Fibroblast of lung (primary cell): ENCODE measurements at regions not wholly inside any gene's neighbourhood (a gene's known extent, or its start where the extent isn't known, plus 50 kb on each side); places are given as distances from the start of the nearest gene placed in this dataset.
A peak's percentile ranks its signal among the peaks of the same experiment; 100 is the strongest.

Source experiments
- DNase-seq, 2 donors: peaks; one replicate each; pipeline versions ENCODE4 v3.0.0 to v3.0.0-alpha.2; 2010; ENCODE audit warnings: low read depth in 2 of 2
- H2AFZ ChIP-seq: 2 replicates; pipeline ENCODE4 v1.5.1; 2012; ENCODE audit warnings: low read length, control low read depth, inconsistent platforms
- H3K27ac ChIP-seq: 2 replicates; pipeline ENCODE4 v1.5.1; 2011; ENCODE audit warnings: low read length, control low read depth; ENCODE audit not compliant: insufficient read depth
- H3K27me3 ChIP-seq: 2 replicates; pipeline ENCODE4 v1.5.1; 2011; ENCODE audit warnings: mild to moderate bottlenecking, low read length; ENCODE audit not compliant: control insufficient read depth, insufficient read depth
- H3K36me3 ChIP-seq: 2 replicates; pipeline ENCODE4 v1.5.1; 2011; ENCODE audit warnings: low read length; ENCODE audit not compliant: control insufficient read depth, insufficient read depth
- H3K4me1 ChIP-seq: 2 replicates; pipeline ENCODE4 v1.5.1; 2011; ENCODE audit warnings: low read length; ENCODE audit not compliant: control insufficient read depth, insufficient read depth; ENCODE audit errors: extremely low read depth
- H3K4me2 ChIP-seq: 2 replicates; pipeline ENCODE4 v1.5.1; 2011; ENCODE audit warnings: low read length, control low read depth; ENCODE audit not compliant: insufficient read depth; ENCODE audit errors: extremely low read depth
- H3K4me3 ChIP-seq, 4 experiments: fragments of 200-600 bp in 1 of 4; sonication (generic) in 1 of 4; replicated peaks in 1 of 4; 2 replicates each; pipeline ENCODE4 v1.5.1; 2011 to 2016; ENCODE audit warnings: low read length in 4 of 4, low read depth in 3 of 4, mild to moderate bottlenecking in 3 of 4, control low read depth in 2 of 4, inconsistent platforms in 1 of 4, mixed read lengths in 1 of 4; ENCODE audit not compliant: insufficient read depth in 1 of 4; ENCODE audit errors: control extremely low read depth in 1 of 4
- H3K79me2 ChIP-seq: 2 replicates; pipeline ENCODE4 v1.5.1; 2012; ENCODE audit warnings: mild to moderate bottlenecking, low read length, inconsistent platforms; ENCODE audit not compliant: control insufficient read depth, insufficient read depth
- H3K9ac ChIP-seq: 2 replicates; pipeline ENCODE4 v1.5.1; 2011; ENCODE audit warnings: mild to moderate bottlenecking, low read length, control low read depth; ENCODE audit not compliant: insufficient read depth
- H3K9me3 ChIP-seq: 2 replicates; pipeline ENCODE4 v1.5.1; 2012; ENCODE audit warnings: low read depth, low read length; ENCODE audit not compliant: control insufficient read depth, insufficient read depth
- H4K20me1 ChIP-seq: 2 replicates; pipeline ENCODE4 v1.5.1; 2011; ENCODE audit warnings: low read length; ENCODE audit not compliant: control insufficient read depth, insufficient read depth; ENCODE audit errors: extremely low read depth
- CTCF ChIP-seq, 2 donors: IDR thresholded peaks in 1 of 2; conservative IDR thresholded peaks in 1 of 2; 1 replicate in 1 of 2; 2 replicates in 1 of 2; pipeline ENCODE4 v1.5.1; 2011 to 2012; ENCODE audit warnings: low read length in 2 of 2, control low read depth in 1 of 2, inconsistent platforms in 1 of 2, low read depth in 1 of 2, mild to moderate bottlenecking in 1 of 2
- EZH2 ChIP-seq: IDR thresholded peaks from 2 replicates; pipeline ENCODE4 v1.5.1; 2012; ENCODE audit warnings: low read length, control low read depth, mild to moderate bottlenecking; ENCODE audit errors: missing control alignments

- H3K79me2 ChIP-seq, result no peaks in the 10 kb centered on the region
- no peak overlapping the region for H3K4me2 ChIP-seq
- no peak overlapping the region for H2AFZ ChIP-seq
- TF ChIP-seq CTCF (conservative IDR thresholded peaks at IDR 0.05 in 1 of 2, IDR thresholded peaks at IDR 0.05 in 1 of 2; ENCODE audit: low read depth in 1 of 2, low read length in 2 of 2), result no peak
- TF ChIP-seq EZH2, result no peak
- no peaks in the 10 kb centered on the region for H3K9me3 ChIP-seq
- H3K9ac ChIP-seq, result no peak overlapping the region
- H3K36me3 ChIP-seq, result no peaks in the 10 kb centered on the region
- H3K4me3 ChIP-seq, result no peak overlapping the region
- no peaks in the 10 kb centered on the region for H3K4me1 ChIP-seq
- no peaks in the 10 kb centered on the region for H4K20me1 ChIP-seq
- no peak overlapping the region for H3K27ac ChIP-seq
- H3K27me3 ChIP-seq, result no peaks in the 10 kb centered on the region
- DNase-seq, result peak in 1 of 2 donors; percentile 14
These were observed 167.8 kb downstream of the RMST start for GRCh38 chr12:97630356-97630755.

GRCh38 chr12:97630875-97631274, 168.3 kb downstream of the RMST start:
- H3K9me3 ChIP-seq, result no peaks in the 10 kb centered on the region
- no peak overlapping the region for H3K27ac ChIP-seq
- TF ChIP-seq EZH2 (no peak), CTCF (conservative IDR thresholded peaks at IDR 0.05 in 1 of 2, IDR thresholded peaks at IDR 0.05 in 1 of 2; ENCODE audit: low read depth in 1 of 2, low read length in 2 of 2) (no peak)
- no peaks in the 10 kb centered on the region for H3K4me1 ChIP-seq
- H4K20me1 ChIP-seq, result no peaks in the 10 kb centered on the region
- H3K36me3 ChIP-seq, result no peaks in the 10 kb centered on the region
- no peak overlapping the region for H3K9ac ChIP-seq
- H3K79me2 ChIP-seq, result no peaks in the 10 kb centered on the region
- no peaks in the 10 kb centered on the region for H3K27me3 ChIP-seq
- no peak overlapping the region for H3K4me2 ChIP-seq
- H3K4me3 ChIP-seq, result no peak overlapping the region
- peak in 1 of 2 donors; percentile 81 for DNase-seq
- H2AFZ ChIP-seq, result no peak overlapping the region

- Histone ChIP-seq H3K27me3 (no peaks in the 10 kb centered on the region), H2AFZ (no peak overlapping the region), H3K9me3 (no peaks in the 10 kb centered on the region), H3K36me3 (no peaks in the 10 kb centered on the region), H3K4me3 (no peak overlapping the region), H3K9ac (no peak overlapping the region), H3K27ac (no peak overlapping the region), H3K79me2 (no peaks in the 10 kb centered on the region), H3K4me1 (no peaks in the 10 kb centered on the region), H4K20me1 (no peaks in the 10 kb centered on the region), H3K4me2 (no peak overlapping the region)
- TF ChIP-seq EZH2 (no peak), CTCF (conservative IDR thresholded peaks at IDR 0.05 in 1 of 2, IDR thresholded peaks at IDR 0.05 in 1 of 2; ENCODE audit: low read depth in 1 of 2, low read length in 2 of 2) (no peak)
- no peak for DNase-seq
These were observed 175.2 kb downstream of the RMST start for GRCh38 chr12:97637770-97638169.
